ENCODE measurements at regions not wholly inside any gene's neighbourhood (a gene's known extent, or its start where the extent isn't known, plus 50 kb on each side); places are given as distances from the start of the nearest gene placed in this dataset.
"Not testable (repeated sequence)": the region's sequence is repeated elsewhere in the genome, so short reads cannot be mapped to it uniquely, and the experiment has no call there.

DNA sequence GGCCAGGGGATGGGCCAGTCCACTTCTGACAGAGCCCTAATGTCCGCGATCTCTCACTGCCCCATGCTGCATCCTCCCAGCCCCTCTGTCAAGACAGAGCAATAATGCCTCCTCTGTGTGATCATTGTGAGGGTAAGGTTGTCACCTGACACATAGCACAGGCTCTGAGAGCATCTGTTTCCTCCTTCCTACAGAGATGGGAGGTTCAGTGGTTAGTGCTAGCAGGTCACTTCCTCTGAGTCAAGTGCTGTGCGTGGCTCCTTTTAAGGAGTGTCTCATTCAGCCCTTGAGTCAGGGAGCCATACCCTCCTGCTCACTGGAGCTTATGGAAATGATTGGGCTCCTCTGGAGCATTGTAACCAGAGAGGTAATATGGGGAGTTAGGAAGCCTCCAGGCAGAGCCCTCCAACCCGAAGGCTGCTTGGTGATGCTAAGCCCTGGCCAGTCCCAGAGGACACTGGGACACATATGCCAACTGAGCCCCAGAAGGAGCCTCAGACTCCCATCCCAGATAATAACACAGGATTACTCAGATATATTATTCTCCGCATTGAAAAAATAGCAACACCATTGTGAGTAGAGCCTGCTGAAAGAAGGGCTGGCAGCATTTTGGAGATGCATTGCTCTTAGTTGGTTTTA lies 189.0 kb downstream of the GALNT1 start:
- no peak for DNase-seq

- no peak for DNase-seq
Measured at GRCh38 chr18:35771172-35771571, 189.6 kb downstream of the GALNT1 start.

DNA sequence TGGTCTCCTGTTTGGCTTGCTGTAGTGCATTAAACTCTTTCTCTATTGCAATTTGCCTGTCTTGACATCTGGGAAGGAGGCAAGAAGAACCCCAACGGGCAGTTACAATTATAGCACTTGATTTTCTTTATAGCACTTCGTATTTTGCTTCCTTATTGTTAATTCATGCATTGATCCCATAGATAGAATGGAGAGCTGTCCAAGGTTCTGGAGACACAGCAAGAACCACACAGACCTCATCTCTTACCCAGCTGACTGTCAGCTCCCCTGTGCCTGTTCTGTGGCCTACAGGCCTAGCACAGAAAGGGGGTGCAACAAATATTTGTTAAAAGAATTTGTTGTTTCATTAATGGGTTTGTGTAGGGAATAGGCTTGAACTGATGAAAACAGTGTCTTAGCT lies 194.3 kb downstream of the GALNT1 start:
- DNase-seq, result no peak

DNA sequence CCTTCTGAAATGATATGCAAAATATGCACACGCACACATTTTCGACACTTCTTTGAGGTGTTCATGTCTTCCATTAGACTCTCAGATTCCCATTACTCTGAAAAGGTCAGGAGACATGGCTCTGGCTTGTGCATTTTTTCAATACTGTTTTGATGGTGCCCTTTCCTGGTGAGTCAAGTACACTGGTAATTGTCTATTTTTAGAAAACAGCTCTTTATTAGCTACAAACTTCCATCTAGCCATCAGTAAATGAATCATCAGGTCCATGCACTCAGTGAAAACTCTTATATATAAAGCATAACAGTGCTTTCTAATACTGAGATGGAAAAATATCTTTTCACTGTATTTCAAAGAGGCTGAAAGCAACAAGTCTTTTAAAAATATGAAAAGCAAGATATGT lies 194.9 kb downstream of the GALNT1 start:
- DNase-seq, result no peak

DNA sequence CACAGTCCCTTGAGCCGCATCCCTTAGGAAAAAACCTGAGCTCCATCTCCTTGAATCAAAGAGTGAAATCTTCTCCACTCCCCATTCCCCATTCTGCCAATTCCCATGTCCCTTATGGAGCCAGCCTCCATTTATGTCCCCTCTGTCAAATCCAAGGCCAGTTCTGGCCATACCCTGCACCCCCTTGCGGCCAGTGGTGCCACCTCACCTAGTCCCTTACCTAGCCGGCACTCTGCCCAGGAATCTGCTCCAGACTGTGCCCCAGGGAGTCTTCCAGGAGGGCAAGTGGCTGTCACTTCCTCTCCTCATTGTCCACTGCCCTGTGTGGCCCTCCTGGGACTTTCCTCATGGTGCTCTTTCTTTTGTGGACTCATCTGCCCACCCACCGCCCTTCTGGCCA lies 195.4 kb upstream of the RMP24 start:
- DNase-seq, result no peak

GRCh38 chr18:35778850-35779627 lies 193.4 kb upstream of the RMP24 start:
- no peak for DNase-seq

DNA sequence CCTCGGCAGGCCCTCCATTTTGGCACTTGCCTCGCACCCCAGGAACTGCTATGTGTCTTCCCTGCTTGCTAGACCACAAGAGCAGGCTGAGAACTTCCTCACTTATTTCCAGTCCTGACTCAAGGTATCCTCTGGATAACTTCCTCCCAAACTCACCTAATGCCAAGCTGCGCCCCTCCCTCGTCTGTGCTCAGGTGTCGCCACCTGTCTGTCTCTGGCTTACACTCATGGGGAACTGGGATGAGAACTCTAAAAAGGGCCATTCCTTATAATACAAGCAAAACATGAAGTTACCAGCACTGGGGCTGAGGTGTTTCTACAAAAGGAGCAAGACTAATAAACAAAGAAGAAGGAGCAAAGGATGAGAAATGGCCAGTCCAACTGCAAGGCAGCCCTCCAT lies 191.5 kb upstream of the RMP24 start:
- DNase-seq, result no peak

DNA sequence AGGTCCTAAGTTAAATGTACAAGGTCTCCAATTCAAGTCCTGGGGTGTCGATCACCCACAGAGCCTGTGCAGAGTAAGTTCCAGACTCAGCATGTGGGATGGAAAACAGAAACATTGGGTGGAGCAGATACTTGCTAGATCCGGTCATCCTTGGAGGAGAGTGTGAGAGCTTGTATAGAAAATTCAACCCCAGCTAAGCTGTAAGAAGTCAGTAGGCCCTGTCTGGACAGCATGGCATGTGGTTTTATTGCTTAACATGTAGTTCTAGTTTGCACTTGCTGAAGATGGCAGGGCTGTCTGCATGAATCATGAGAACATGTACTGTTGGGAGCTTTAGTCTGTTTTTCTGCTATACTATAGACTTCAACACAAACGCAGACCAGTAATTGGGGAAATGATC lies 189.6 kb upstream of the RMP24 start:
- no peak for DNase-seq

- no peak for DNase-seq
Measured at GRCh38 chr18:35786365-35787042, 186.0 kb upstream of the RMP24 start.

GRCh38 chr18:35789543-35789942 lies 182.9 kb upstream of the RMP24 start:
- no peak for DNase-seq

DNA sequence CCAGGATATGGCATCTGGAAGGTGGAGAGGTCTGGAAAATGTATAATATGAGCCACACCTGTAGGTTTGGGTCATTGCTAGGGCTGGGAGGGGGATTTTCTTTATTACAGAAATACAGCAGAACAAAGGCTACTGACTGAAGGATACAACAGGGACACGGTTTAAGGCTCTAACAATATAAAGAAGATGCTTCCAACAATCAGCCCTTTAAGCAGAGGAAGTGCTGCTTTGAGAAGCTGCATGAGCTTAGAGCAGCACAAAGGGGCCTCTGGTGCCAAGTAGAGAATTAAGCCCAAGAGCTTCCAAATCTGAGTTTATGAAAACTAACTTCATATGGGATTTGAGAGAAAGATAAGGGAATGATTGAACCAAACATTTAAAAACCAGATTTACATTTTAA lies 174.5 kb upstream of the RMP24 start:
- no peak for DNase-seq

DNA sequence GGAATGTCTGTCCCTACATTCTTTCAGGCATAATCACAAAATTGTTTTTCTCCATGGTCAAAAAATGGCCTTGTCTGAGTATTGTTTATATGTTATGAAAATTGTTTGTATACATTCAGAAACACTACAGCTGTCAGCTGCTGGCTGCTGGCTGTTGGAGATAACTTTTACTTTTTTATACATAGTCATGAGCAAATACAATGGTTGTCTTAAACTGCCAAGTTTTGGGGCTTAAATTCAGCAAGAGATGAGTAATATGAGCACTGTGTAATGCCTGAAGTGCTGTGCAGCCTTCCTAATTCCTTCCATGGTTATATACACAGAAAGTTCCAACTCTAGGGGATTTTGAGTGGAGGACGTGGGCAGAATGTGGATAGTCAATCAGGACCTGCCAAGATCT lies 168.9 kb upstream of the RMP24 start:
- DNase-seq, result no peak

GRCh38 chr18:35804377-35804776 lies 168.1 kb upstream of the RMP24 start:
- no peak for DNase-seq

DNA sequence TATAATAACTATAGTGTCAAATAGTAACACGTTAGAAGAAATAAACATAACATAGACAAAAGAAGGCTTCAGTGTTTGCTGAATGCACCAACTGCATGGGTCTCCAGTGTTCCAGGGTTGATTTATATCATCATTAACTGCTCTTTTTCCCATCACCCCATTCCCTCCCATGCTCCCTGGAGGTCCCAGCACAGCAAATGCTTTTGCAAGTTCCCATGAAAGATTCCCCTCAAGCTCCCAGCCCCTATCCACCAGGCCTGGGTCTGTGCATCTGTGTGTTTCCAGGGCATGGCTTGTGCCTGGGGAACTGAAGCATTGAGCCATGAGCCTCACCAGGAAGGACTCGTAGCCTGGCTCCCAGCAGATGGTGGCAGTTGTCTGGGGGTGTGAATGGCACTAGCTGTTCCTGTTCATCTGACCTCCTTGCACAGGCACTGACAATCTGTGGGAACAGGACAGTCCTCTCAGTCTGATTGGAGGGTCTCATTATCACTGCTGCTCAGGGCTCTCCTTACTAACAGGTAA lies 164.6 kb upstream of the RMP24 start:
- DNase-seq, result no peak

DNA sequence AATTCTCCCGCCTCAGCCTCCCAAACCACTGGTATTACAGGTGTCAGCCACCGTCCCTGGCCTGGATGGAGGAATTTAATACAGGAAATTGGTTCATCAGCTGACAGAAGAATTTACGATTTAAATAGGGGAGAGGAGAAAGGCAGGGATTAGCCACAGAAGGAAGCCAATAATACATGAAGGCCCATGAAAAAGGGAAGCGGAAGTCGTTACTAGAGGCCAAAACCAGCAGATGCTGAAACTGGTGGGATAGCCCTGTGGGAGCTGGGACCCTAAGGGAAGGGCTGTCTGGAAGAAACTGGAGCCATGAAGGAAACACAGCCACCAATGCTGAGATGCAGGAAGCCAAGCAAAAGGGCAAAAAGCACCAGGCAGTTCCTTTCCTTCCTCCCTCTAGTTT lies 163.7 kb upstream of the RMP24 start:
- no peak for DNase-seq

GRCh38 chr18:35810520-35810919 lies 162.0 kb upstream of the RMP24 start:
- no peak for DNase-seq

- no peak for DNase-seq
Measured at GRCh38 chr18:35811896-35812295, 160.6 kb upstream of the RMP24 start.

DNA sequence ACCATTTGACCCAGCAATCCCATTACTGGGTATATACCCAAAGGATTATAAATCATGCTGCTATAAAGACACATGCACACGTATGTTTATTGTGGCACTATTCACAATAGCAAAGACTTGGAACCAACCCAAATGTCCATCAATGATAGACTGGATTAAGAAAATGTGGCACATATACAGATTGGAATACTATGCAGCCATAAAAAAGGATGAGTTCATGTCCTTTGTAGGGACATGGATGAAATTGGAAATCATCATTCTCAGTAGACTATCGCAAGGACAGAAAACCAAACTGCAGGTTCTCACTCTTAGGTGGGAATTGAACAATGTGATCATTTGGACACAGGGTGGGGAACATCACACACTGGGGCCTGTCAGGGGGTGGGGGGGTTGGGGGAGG lies 157.5 kb upstream of the RMP24 start:
- DNase-seq, result not testable (repeated sequence)

- DNase-seq, result no peak
Measured at GRCh38 chr18:35816003-35816402, 156.5 kb upstream of the RMP24 start.

DNA sequence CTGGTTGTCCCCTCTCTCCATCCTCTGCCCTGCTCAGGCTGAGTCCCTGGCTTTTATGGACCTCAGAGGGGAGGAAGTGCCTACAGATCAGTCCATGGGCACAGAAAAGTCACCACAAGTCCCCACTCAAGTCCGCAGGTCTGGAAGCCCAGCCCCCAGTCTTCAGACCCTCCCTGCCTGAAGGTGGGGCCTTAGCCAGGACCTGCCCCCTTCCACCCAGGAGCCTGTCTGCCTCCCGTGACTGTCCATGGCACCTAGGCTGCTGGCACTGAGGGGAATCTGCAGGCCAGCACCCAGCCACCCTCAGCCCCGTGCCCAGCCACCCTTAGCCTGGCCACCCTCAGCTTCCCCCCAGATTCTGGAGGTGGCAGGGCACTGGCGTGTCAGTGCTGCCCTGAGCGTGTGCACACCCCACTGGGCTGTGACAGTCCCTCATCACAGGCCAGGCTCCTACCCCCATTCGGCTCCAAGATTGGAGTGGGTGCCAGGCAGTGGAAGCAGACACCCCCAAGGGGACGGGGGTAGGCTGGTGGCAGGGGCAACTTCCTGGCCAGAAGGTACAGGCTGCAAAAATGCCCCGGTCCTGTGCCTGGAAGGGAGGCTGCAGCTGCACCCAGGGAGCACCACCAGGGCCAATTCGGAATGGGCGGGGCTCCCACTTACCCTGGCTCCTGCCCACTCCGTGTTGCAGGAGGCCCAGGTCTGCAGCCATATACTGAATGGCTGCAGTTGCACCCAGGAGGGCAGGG lies 154.7 kb upstream of the RMP24 start:
- no peak for DNase-seq

- DNase-seq, result no peak
Measured at GRCh38 chr18:35818353-35818667, 154.2 kb upstream of the RMP24 start.

DNA sequence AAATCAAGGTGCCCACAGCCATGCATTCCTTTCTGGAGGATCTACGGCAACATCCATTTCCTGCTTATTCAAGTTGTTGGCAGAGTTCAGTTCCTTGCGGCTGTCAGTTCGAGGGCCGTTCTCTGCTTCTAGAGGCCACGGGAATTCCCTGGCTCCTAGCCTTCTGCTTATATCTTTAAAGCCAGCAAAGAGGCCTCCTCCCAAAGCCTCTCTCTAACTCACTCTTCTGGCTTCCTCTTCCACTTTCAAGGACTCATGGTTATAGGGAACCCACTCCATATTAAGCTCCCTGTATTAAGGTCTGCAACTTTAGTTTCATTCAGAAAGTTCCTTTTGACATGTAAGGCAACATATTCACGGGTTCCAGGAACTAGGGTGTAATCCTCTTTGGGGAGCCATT lies 150.1 kb upstream of the RMP24 start:
- DNase-seq, result no peak

Data from nucleus accumbens (tissue), 56 donors.